HG03520 (cell line): ENCODE measurements at regions not wholly inside any gene's neighbourhood (a gene's known extent, or its start where the extent isn't known, plus 50 kb on each side); places are given as distances from the start of the nearest gene placed in this dataset.

Source experiments
- ATAC-seq: cut with Tn5 transposase; IDR thresholded peaks from one replicate; pipeline ENCODE4 v1.9.1; 2021; ENCODE audit warnings: mild to moderate bottlenecking, moderate library complexity; ENCODE audit not compliant: unreplicated experiment

DNA sequence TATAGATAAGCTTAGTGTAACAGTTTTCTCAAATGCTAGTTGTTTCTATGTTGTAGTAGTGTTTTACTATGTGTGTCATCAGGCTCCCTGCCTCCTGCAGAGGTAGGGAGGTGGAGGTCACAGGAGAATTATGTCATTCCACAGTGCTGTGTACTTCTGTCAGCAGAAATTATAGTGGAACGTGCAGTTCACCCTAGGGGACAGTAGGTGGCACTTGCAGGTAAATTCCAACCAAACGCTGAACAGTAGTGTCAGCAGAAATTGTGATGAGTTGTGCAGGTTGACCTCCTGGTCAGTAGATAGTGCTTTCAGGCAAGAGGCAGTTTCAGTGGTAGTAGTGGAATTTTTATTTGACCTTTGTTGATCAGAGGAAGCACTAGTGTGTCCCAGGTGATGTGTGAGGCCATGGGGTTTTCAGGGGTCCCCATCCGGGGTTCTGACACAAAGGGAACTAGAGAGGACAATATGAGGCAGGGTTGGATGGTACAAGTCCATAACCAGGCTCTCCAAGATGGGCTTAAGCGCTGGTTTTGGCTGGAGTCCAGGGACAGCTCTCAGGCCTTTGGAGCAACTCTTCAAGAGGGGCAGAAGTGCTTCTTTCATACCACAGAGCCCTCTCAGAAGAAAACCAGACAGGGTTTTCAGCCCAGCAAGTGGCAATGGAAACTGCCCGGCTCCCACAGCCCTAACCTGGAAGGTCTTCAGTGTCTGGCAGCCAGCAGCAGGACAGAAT lies 402.9 kb downstream of the CYLC2 start:
- peak; percentile 97 for ATAC-seq

DNA sequence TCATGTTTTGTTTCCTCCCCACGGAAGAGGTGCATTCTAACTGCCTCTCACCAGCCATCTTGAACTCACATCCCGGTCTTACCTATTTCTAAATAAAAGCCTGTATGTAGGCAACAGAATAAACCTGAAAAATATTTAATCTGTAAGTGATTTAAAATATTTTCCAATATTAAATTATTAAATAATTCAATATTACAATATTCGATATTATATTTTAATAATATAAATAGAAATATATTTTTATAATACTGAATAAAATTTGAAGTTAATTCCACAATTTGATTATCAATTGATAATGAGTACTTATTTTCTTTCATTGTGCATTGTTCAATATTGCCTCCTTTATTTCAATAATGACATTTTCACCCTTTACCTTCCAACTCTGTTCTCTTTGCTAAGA lies 404.4 kb downstream of the CYLC2 start:
- no peak for ATAC-seq

GRCh38 chr9:103407260-103407659 lies 412.1 kb downstream of the CYLC2 start:
- no peak for ATAC-seq

DNA sequence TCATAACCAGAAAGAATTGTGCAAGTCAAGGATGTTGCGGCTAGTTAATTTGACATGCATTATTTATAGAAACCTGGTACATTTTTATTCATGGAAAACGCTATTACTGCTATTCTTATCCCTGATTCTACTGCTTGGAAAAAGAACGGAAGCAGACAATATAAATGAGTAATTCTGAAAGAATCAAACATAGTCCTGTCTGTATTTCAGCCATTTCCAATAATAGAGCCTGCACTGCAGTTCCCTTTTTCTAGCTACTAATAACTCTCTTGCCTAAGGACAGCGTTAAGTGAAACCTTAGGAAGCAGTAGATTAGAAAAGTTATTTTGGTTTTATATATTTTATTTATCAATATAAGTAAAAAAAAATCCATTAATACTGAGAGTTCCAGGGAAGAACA lies 414.9 kb downstream of the CYLC2 start:
- ATAC-seq: no peak

DNA sequence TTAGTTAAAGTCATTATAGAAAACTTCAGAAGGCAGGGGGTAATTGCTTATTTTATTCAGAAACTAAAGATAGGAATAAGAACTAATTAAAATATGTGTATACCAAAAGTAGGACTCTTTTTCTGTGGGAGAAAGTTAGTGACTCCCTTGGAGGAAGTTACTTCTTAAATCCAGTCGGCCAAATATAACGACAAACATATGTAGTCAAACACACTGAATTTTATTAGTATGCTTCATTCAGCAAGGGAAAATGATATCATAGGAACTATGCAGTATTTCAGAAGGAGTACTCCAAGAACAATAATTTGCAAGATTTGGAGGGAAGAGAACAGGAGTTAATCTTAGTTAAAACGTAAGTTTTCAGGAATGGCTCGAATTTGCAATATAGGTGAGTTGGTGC lies 432.6 kb downstream of the CYLC2 start:
- ATAC-seq: no peak

DNA sequence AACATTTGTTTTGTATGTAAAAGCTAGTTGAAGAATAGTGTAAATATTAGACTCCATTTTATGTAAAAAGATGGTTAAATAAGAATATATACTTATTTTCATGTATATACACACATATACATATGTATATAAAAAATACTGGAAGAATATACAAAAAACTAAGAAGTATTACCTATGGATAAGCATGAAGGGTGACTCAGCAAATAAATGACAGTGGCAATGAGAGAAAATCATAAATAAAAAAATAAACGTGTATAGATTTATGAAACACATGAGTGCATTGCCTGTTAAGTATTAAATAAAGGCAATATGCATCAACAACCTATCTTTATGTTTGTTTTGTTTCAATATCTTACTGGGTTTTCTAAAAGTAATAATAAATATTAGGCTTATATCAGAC lies 435.3 kb downstream of the CYLC2 start:
- ATAC-seq: no peak

DNA sequence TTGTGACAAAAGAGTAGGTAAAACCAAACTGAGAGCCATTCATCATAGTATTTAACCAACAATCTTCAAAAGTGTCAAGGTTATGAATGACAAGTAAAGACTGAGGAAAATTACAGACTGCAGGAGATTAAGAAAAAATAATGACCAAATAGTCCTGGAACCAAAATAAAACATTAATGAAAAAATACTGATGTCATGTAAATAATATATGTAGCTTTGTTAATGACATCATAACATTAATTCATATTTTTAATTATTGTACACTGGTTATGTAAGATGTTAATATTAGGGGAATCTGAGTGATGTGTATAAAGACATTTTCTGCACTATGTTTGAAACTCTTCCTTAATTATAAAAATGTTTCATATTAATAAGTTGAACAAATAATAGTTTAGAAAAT lies 436.7 kb downstream of the CYLC2 start:
- ATAC-seq: no peak

GRCh38 chr9:103444176-103444575 lies 449.0 kb downstream of the CYLC2 start:
- no peak for ATAC-seq

- no peak for ATAC-seq
Observed at GRCh38 chr9:103458826-103459225, 463.7 kb downstream of the CYLC2 start.

GRCh38 chr9:103471241-103471640 lies 476.1 kb downstream of the CYLC2 start:
- no peak for ATAC-seq

DNA sequence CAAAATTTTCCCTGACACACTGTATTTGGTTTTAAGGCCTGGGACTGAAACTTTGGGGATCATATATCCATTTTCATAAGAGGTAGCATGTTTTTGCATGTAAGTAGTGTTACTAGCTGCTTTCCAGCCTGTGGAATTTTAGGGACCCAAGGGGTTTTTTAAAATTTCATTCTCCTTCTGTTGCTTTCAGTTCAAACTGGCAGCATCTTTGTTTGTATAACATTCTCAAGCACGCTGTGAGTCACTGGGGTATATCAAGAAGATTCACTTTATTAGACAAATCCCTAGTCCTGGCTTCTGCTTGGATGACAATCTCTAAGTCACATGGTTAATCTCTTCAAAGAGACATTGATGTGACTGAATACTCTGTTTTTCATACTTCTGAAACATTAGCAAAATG lies 479.0 kb downstream of the CYLC2 start:
- ATAC-seq: no peak

DNA sequence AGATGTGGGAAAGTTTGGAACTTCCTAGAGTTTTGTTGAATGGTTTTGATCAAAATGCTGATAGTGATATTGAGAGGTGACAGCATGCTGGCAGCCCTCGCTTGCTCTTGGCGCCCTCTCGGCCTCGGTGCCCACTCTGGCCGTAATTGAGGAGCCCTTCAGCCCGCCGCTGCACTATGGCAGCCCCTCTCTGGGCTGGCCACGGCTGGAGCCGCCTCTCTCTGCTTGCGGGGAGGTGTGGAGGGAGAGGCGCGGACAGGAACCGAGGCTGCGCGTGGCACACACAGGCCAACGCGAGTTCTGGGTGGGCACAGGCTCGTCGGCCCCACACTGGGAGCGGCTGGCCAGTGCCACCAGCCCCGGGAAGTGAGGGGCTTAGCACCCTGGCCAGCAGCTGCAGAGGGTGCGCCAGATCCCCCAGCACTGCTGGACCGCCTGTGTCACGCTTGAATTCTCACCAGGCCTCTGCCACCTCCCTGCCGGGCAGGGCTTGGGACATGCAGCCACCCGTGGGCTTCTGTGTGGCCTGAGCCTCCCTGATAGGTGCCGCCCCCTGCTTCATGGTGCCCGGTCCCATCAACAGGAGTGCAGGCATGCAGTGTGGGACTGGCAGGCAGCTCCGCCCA lies 488.5 kb downstream of the CYLC2 start:
- ATAC-seq: no peak

GRCh38 chr9:103485138-103485537 lies 490.0 kb downstream of the CYLC2 start:
- ATAC-seq: no peak

- no peak for ATAC-seq
Observed at GRCh38 chr9:103514767-103515166, 519.6 kb downstream of the CYLC2 start.

DNA sequence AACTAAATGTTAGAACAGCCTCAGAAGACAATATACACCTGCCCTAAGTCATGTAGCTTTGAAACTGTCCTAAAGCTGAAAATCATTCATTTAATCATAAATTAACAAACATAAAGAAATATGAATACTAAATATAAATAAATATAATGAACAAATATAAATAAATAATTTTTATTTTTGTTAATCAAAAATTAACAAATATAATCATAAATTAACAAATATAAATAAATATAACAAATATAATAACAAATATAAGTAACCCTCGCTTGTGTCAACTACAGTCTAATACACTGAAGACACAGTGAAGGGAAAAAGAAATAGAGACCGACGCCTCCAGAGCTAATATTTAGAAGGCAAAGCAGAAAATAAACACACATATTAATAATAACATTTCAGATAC lies 527.3 kb downstream of the CYLC2 start:
- ATAC-seq: no peak

GRCh38 chr9:103530934-103531333 lies 535.8 kb downstream of the CYLC2 start:
- ATAC-seq: no peak

DNA sequence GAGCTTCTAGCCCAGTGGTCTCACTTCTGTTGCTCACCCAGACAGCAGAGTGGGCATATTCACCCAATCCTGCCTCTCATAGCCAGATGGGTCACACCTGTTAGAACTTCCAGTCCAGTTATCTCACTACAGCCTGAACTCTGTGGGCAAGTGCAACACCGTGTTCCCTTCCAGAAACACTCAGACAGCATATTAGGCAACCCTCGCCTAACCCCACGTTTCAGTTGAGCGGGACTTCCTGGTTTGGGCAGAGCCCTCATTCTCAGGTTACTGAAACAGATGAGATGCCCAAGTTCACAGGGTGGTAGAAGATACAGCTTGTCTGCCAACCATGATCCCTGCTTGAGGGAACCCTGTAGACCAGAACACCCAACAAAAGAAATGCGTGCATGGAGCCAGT lies 538.2 kb downstream of the CYLC2 start:
- no peak for ATAC-seq

GRCh38 chr9:103537426-103537825 lies 542.3 kb downstream of the CYLC2 start:
- no peak for ATAC-seq

DNA sequence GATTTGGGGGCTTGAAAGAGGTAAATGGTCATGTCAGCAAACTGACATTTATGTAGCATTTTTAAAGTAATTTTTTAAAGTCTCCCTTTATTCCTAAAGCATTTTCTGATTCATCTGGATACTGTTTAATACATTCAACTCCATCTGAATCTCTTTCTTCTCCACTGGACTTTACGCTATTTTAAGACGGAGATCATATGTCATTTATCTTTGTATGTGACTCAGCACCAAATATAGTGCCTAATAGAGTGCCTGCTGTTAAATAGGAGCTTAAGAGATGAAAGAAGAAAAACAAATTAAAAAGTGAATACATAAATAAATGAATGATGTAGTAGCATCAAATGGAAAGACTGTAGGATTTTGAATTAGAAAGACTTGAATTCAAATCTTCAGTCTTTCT lies 548.8 kb upstream of the SMC2 start:
- ATAC-seq: no peak

DNA sequence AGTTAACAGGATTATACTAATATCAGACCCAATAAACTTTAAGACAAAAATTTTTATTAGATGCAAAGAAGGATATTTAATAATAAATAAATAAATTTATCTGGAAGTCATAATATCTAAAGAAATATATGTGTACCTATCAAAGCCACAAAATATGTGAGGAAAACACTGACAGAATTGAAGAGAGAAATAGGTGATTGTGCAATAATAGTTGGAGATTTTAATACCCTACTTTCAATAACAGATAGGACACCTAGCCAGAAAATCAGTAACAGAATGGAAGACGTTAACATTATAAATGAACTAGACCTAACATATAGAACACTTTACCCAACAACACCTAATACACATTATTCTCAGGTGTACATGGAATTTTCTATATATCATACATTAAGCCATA lies 541.4 kb upstream of the SMC2 start:
- ATAC-seq: no peak

- ATAC-seq: no peak
Observed at GRCh38 chr9:103574056-103574455, 520.1 kb upstream of the SMC2 start.

DNA sequence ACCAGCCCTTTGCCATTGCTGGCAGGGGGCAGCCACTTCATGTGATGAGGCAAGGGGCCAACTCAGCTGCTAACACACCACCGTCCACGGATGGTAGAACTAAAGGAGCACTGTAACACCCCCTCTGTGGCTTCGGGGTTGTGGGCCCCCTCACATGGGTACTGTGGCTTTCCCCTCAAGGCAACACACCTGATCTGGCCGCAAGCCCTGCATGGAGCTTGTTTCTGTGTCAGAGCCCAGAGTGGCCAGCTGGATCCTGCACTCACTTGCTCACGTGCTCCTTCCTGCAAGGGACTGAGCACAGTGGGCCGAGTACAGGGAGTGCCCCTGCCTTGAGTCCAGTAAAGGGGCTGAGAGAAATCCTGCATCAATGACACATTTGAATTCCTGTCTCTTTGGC lies 507.4 kb upstream of the SMC2 start:
- no peak for ATAC-seq

DNA sequence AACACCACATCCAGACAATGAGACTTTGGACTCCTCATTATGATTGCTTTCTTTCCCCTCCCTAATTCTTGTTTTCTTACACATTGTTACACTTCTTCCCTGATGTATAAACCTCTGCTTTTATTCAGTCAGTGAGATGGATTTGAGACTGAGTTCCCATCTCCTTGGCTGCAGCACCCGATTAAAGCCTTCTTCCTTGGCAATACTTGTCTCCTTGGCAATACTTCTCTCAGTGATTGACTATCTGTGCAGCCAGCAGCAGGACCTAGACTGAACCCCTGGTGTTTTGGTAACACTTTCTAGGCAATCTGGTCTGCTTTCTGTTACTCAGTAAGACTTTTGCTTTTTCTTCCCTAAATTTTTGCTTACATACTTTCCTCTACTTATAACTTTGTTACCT lies 492.8 kb upstream of the SMC2 start:
- no peak for ATAC-seq
